ENCODE measurements at regions not wholly inside any gene's neighbourhood (a gene's known extent, or its start where the extent isn't known, plus 50 kb on each side); places are given as distances from the start of the nearest gene placed in this dataset.

- no peaks in the 10 kb centered on the region for H3K79me2 ChIP-seq (ENCODE audit: control insufficient read depth, insufficient read depth, low read length, unreplicated experiment)
- peak overlapping the region; percentile 71 for H3K4me3 ChIP-seq (ENCODE audit: low read depth, low read length)
- no peak overlapping the region for H3K27ac ChIP-seq (ENCODE audit: low read depth, low read length)
- H3K4me1 ChIP-seq (ENCODE audit: control insufficient read depth, insufficient read depth, low read length, unreplicated experiment) = peaks cover 17% of the 10 kb centered on the region
- H3K36me3 ChIP-seq (ENCODE audit: insufficient read depth, low read length) = no peaks in the 10 kb centered on the region
- H3K27me3 ChIP-seq (ENCODE audit: insufficient read depth, low read length) = no peaks in the 10 kb centered on the region
- peak overlapping the region; percentile 79 for H2AFZ ChIP-seq (ENCODE audit: low read length, unreplicated experiment)
Measured at GRCh38 chr2:172340394-172340793, 87.0 kb upstream of the ITGA6 start.

- Histone ChIP-seq H3K27ac (ENCODE audit: low read depth, low read length) (no peak overlapping the region), H3K36me3 (ENCODE audit: insufficient read depth, low read length) (no peaks in the 10 kb centered on the region), H2AFZ (ENCODE audit: low read length, unreplicated experiment) (peak overlapping the region; percentile 8), H3K4me3 (ENCODE audit: low read depth, low read length) (no peak overlapping the region), H3K79me2 (ENCODE audit: control insufficient read depth, insufficient read depth, low read length, unreplicated experiment) (no peaks in the 10 kb centered on the region), H3K4me1 (ENCODE audit: control insufficient read depth, insufficient read depth, low read length, unreplicated experiment) (peaks cover 17% of the 10 kb centered on the region), H3K27me3 (ENCODE audit: insufficient read depth, low read length) (no peaks in the 10 kb centered on the region)
Measured at GRCh38 chr2:172342078-172342477, 85.3 kb upstream of the ITGA6 start.

GRCh38 chr2:172342611-172343010 lies 84.8 kb upstream of the ITGA6 start:
- H3K4me3 ChIP-seq (ENCODE audit: low read depth, low read length) = no peak overlapping the region
- no peak overlapping the region for H2AFZ ChIP-seq (ENCODE audit: low read length, unreplicated experiment)
- peaks cover 17% of the 10 kb centered on the region for H3K4me1 ChIP-seq (ENCODE audit: control insufficient read depth, insufficient read depth, low read length, unreplicated experiment)
- H3K27ac ChIP-seq (ENCODE audit: low read depth, low read length) = no peak overlapping the region
- no peaks in the 10 kb centered on the region for H3K27me3 ChIP-seq (ENCODE audit: insufficient read depth, low read length)
- no peaks in the 10 kb centered on the region for H3K79me2 ChIP-seq (ENCODE audit: control insufficient read depth, insufficient read depth, low read length, unreplicated experiment)
- H3K36me3 ChIP-seq (ENCODE audit: insufficient read depth, low read length) = no peaks in the 10 kb centered on the region

- no peaks in the 10 kb centered on the region for H3K79me2 ChIP-seq (ENCODE audit: control insufficient read depth, insufficient read depth, low read length, unreplicated experiment)
- H3K4me3 ChIP-seq (ENCODE audit: low read depth, low read length) = no peak overlapping the region
- no peak overlapping the region for H3K27ac ChIP-seq (ENCODE audit: low read depth, low read length)
- peaks cover 2% of the 10 kb centered on the region; the same call in 1 of the 2 replicates for H3K27me3 ChIP-seq (ENCODE audit: insufficient read depth, low read length)
- H3K36me3 ChIP-seq (ENCODE audit: insufficient read depth, low read length) = no peaks in the 10 kb centered on the region
- H3K4me1 ChIP-seq (ENCODE audit: control insufficient read depth, insufficient read depth, low read length, unreplicated experiment) = peaks cover 17% of the 10 kb centered on the region
- H2AFZ ChIP-seq (ENCODE audit: low read length, unreplicated experiment) = no peak overlapping the region
Measured at GRCh38 chr2:172344159-172344558, 83.2 kb upstream of the ITGA6 start.

- Histone ChIP-seq H3K79me2 (ENCODE audit: control insufficient read depth, insufficient read depth, low read length, unreplicated experiment) (no peaks in the 10 kb centered on the region), H3K27me3 (ENCODE audit: insufficient read depth, low read length) (peaks cover 5% of the 10 kb centered on the region; the same call in 1 of the 2 replicates), H3K27ac (ENCODE audit: low read depth, low read length) (no peak overlapping the region), H3K4me3 (ENCODE audit: low read depth, low read length) (no peak overlapping the region), H3K4me1 (ENCODE audit: control insufficient read depth, insufficient read depth, low read length, unreplicated experiment) (no peaks in the 10 kb centered on the region), H2AFZ (ENCODE audit: low read length, unreplicated experiment) (no peak overlapping the region), H3K36me3 (ENCODE audit: insufficient read depth, low read length) (no peaks in the 10 kb centered on the region)
Measured at GRCh38 chr2:172345956-172346555, 81.3 kb upstream of the ITGA6 start.

- Histone ChIP-seq H3K4me1 (ENCODE audit: control insufficient read depth, insufficient read depth, low read length, unreplicated experiment) (no peaks in the 10 kb centered on the region), H2AFZ (ENCODE audit: low read length, unreplicated experiment) (no peak overlapping the region), H3K27ac (ENCODE audit: low read depth, low read length) (no peak overlapping the region), H3K4me3 (ENCODE audit: low read depth, low read length) (no peak overlapping the region), H3K79me2 (ENCODE audit: control insufficient read depth, insufficient read depth, low read length, unreplicated experiment) (no peaks in the 10 kb centered on the region), H3K27me3 (ENCODE audit: insufficient read depth, low read length) (peaks cover 5% of the 10 kb centered on the region; the same call in 1 of the 2 replicates), H3K36me3 (ENCODE audit: insufficient read depth, low read length) (no peaks in the 10 kb centered on the region)
Measured at GRCh38 chr2:172348555-172349288, 78.7 kb upstream of the ITGA6 start.

- H3K4me1 ChIP-seq (ENCODE audit: control insufficient read depth, insufficient read depth, low read length, unreplicated experiment) = no peaks in the 10 kb centered on the region
- H3K27ac ChIP-seq (ENCODE audit: low read depth, low read length) = no peak overlapping the region
- no peaks in the 10 kb centered on the region for H3K79me2 ChIP-seq (ENCODE audit: control insufficient read depth, insufficient read depth, low read length, unreplicated experiment)
- no peak overlapping the region for H2AFZ ChIP-seq (ENCODE audit: low read length, unreplicated experiment)
- H3K27me3 ChIP-seq (ENCODE audit: insufficient read depth, low read length) = peaks cover 5% of the 10 kb centered on the region; the same call in 1 of the 2 replicates
- no peak overlapping the region for H3K4me3 ChIP-seq (ENCODE audit: low read depth, low read length)
- H3K36me3 ChIP-seq (ENCODE audit: insufficient read depth, low read length) = no peaks in the 10 kb centered on the region
Measured at GRCh38 chr2:172350839-172351479, 76.4 kb upstream of the ITGA6 start.

GRCh38 chr2:172351586-172351985 lies 75.8 kb upstream of the ITGA6 start:
- Histone ChIP-seq H3K4me3 (ENCODE audit: low read depth, low read length) (no peak overlapping the region), H3K36me3 (ENCODE audit: insufficient read depth, low read length) (no peaks in the 10 kb centered on the region), H2AFZ (ENCODE audit: low read length, unreplicated experiment) (no peak overlapping the region), H3K4me1 (ENCODE audit: control insufficient read depth, insufficient read depth, low read length, unreplicated experiment) (no peaks in the 10 kb centered on the region), H3K27me3 (ENCODE audit: insufficient read depth, low read length) (peaks cover 5% of the 10 kb centered on the region; the same call in 1 of the 2 replicates), H3K79me2 (ENCODE audit: control insufficient read depth, insufficient read depth, low read length, unreplicated experiment) (no peaks in the 10 kb centered on the region), H3K27ac (ENCODE audit: low read depth, low read length) (no peak overlapping the region)

GRCh38 chr2:172354347-172354746 lies 73.0 kb upstream of the ITGA6 start:
- Histone ChIP-seq H3K27me3 (ENCODE audit: insufficient read depth, low read length) (peaks cover 2% of the 10 kb centered on the region; the same call in 1 of the 2 replicates), H3K36me3 (ENCODE audit: insufficient read depth, low read length) (no peaks in the 10 kb centered on the region), H3K4me3 (ENCODE audit: low read depth, low read length) (no peak overlapping the region), H3K27ac (ENCODE audit: low read depth, low read length) (no peak overlapping the region), H3K4me1 (ENCODE audit: control insufficient read depth, insufficient read depth, low read length, unreplicated experiment) (no peaks in the 10 kb centered on the region), H2AFZ (ENCODE audit: low read length, unreplicated experiment) (no peak overlapping the region), H3K79me2 (ENCODE audit: control insufficient read depth, insufficient read depth, low read length, unreplicated experiment) (no peaks in the 10 kb centered on the region)

- H3K36me3 ChIP-seq (ENCODE audit: insufficient read depth, low read length) = no peaks in the 10 kb centered on the region
- H3K4me3 ChIP-seq (ENCODE audit: low read depth, low read length) = no peak overlapping the region
- H2AFZ ChIP-seq (ENCODE audit: low read length, unreplicated experiment) = no peak overlapping the region
- H3K4me1 ChIP-seq (ENCODE audit: control insufficient read depth, insufficient read depth, low read length, unreplicated experiment) = no peaks in the 10 kb centered on the region
- H3K27me3 ChIP-seq (ENCODE audit: insufficient read depth, low read length) = no peaks in the 10 kb centered on the region
- no peak overlapping the region for H3K27ac ChIP-seq (ENCODE audit: low read depth, low read length)
- H3K79me2 ChIP-seq (ENCODE audit: control insufficient read depth, insufficient read depth, low read length, unreplicated experiment) = no peaks in the 10 kb centered on the region
Measured at GRCh38 chr2:172357442-172357841, 69.9 kb upstream of the ITGA6 start.
